ENCODE measurements at regions not wholly inside any gene's neighbourhood (a gene's known extent, or its start where the extent isn't known, plus 50 kb on each side); places are given as distances from the start of the nearest gene placed in this dataset.

DNA sequence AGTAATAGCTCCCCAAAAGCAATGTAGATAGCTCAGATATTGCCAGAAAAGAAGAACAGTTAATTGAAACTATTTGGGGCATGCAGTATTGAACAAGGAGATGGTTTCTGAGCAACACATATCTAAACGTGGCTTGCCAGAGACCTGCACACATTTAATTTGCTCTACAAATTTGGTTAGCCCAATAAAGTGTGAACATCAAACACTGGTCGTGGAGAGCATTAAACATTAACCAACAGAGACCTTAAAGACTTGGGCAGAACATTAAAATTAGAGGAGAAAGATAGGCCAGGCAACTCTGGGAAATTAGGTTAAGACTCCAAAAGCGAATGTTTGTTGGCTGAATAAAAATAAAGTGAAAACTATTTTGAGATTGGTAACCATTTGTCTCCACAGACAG lies 61.6 kb upstream of the ARID5B start:
- H4K20me1 ChIP-seq (ENCODE audit: insufficient read depth, low read length): no peaks in the 10 kb centered on the region
- H3K4me2 ChIP-seq (replicated peaks; ENCODE audit: extremely low read depth, low read length, poor library complexity, severe bottlenecking): no peak overlapping the region
- H3K27ac ChIP-seq (ENCODE audit: low read depth in 1 of 2, low read length in 2 of 2): no peak overlapping the region
- no peaks in the 10 kb centered on the region for H3K9me3 ChIP-seq (replicated peaks in 1 of 2; ENCODE audit: control insufficient read depth in 1 of 2, insufficient read depth in 1 of 2, low read length in 2 of 2)
- H3K4me3 ChIP-seq (replicated peaks in 1 of 3; ENCODE audit: low read depth in 2 of 3, low read length in 3 of 3): no peak overlapping the region
- H2AFZ ChIP-seq (ENCODE audit: insufficient read depth, low read depth, low read length, poor library complexity, severe bottlenecking): no peak overlapping the region
- TF ChIP-seq, protein P1, sequence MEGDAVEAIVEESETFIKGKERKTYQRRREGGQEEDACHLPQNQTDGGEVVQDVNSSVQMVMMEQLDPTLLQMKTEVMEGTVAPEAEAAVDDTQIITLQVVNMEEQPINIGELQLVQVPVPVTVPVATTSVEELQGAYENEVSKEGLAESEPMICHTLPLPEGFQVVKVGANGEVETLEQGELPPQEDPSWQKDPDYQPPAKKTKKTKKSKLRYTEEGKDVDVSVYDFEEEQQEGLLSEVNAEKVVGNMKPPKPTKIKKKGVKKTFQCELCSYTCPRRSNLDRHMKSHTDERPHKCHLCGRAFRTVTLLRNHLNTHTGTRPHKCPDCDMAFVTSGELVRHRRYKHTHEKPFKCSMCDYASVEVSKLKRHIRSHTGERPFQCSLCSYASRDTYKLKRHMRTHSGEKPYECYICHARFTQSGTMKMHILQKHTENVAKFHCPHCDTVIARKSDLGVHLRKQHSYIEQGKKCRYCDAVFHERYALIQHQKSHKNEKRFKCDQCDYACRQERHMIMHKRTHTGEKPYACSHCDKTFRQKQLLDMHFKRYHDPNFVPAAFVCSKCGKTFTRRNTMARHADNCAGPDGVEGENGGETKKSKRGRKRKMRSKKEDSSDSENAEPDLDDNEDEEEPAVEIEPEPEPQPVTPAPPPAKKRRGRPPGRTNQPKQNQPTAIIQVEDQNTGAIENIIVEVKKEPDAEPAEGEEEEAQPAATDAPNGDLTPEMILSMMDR (IDR thresholded peaks at IDR 0.05): no peak
- no peak overlapping the region for H3K27ac Mint-ChIP-seq
- no peak overlapping the region for H3K9ac ChIP-seq (ENCODE audit: insufficient read depth, low read length, poor library complexity, severe bottlenecking)
- H3K36me3 Mint-ChIP-seq: no peaks in the 10 kb centered on the region
- H3K36me3 ChIP-seq (replicated peaks in 1 of 2; ENCODE audit: control insufficient read depth in 1 of 2, insufficient read depth in 2 of 2, low read length in 2 of 2): no peaks in the 10 kb centered on the region
- intact Hi-C loops (cut with micrococcal nuclease): no loop called here
- no peaks in the 10 kb centered on the region for H3K79me2 ChIP-seq (ENCODE audit: insufficient read depth, low read length)
- no peaks in the 10 kb centered on the region for H3K4me1 Mint-ChIP-seq
- no peaks in the 10 kb centered on the region for H3K27me3 ChIP-seq (ENCODE audit: control insufficient read depth in 2 of 2, insufficient read depth in 2 of 2, low read length in 2 of 2)
- peaks cover 0 to 2% (median 0%) of the 10 kb centered on the region in 3 donors for H3K27me3 Mint-ChIP-seq (ENCODE audit: low read depth in 3 of 3)
- no peak overlapping the region for H3K4me3 Mint-ChIP-seq
- WGBS (ENCODE audit: insufficient coverage): no CpG with 5 or more reads among the region's 3 CpGs
- no peak for DNase-seq
- no peaks in the 10 kb centered on the region for H3K9me3 Mint-ChIP-seq
- no peaks in the 10 kb centered on the region for H3K4me1 ChIP-seq (ENCODE audit: control insufficient read depth in 1 of 2, insufficient read depth in 2 of 2, low read length in 2 of 2)

DNA sequence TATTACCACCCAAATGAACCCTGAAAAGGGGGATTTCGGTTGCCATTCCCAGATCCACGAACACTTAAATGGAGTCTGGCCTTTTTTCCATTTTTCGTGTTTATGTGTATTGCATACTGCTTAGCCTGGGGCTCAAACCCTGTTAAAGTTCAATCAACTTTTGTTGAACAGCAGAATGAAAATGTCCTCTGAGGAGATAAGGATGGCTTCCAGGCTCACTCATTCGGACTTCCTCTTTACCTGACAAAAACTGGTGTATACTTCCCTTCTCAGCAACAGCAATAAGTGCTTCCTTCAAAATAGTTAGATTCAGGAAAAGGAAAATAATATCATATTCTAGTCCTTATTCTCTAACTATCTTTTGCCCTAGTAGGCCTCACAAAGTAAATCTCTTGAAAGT lies 61.1 kb upstream of the ARID5B start:
- no peak overlapping the region for H3K27ac ChIP-seq (ENCODE audit: low read depth in 1 of 2, low read length in 2 of 2)
- no peak overlapping the region for H3K4me2 ChIP-seq (replicated peaks; ENCODE audit: extremely low read depth, low read length, poor library complexity, severe bottlenecking)
- Mint-ChIP-seq H3K4me1 (no peaks in the 10 kb centered on the region), H3K9me3 (no peaks in the 10 kb centered on the region), H3K27me3 (ENCODE audit: low read depth in 3 of 3) (peaks cover 0 to 2% (median 0%) of the 10 kb centered on the region in 3 donors), H3K36me3 (no peaks in the 10 kb centered on the region), H3K27ac (no peak overlapping the region), H3K4me3 (no peak overlapping the region)
- DNase-seq: no peak
- no peaks in the 10 kb centered on the region for H3K9me3 ChIP-seq (replicated peaks in 1 of 2; ENCODE audit: control insufficient read depth in 1 of 2, insufficient read depth in 1 of 2, low read length in 2 of 2)
- H3K4me3 ChIP-seq (replicated peaks in 1 of 3; ENCODE audit: low read depth in 2 of 3, low read length in 3 of 3): no peak overlapping the region
- WGBS (ENCODE audit: insufficient coverage): 100% methylated on average over 3 of the region's 4 CpGs
- H3K27me3 ChIP-seq (ENCODE audit: control insufficient read depth in 2 of 2, insufficient read depth in 2 of 2, low read length in 2 of 2): no peaks in the 10 kb centered on the region
- intact Hi-C loops (cut with micrococcal nuclease): no loop called here
- no peaks in the 10 kb centered on the region for H3K36me3 ChIP-seq (replicated peaks in 1 of 2; ENCODE audit: control insufficient read depth in 1 of 2, insufficient read depth in 2 of 2, low read length in 2 of 2)
- H2AFZ ChIP-seq (ENCODE audit: insufficient read depth, low read depth, low read length, poor library complexity, severe bottlenecking): no peak overlapping the region
- H4K20me1 ChIP-seq (ENCODE audit: insufficient read depth, low read length): no peaks in the 10 kb centered on the region
- H3K79me2 ChIP-seq (ENCODE audit: insufficient read depth, low read length): no peaks in the 10 kb centered on the region
- H3K4me1 ChIP-seq (ENCODE audit: control insufficient read depth in 1 of 2, insufficient read depth in 2 of 2, low read length in 2 of 2): no peaks in the 10 kb centered on the region
- H3K9ac ChIP-seq (ENCODE audit: insufficient read depth, low read length, poor library complexity, severe bottlenecking): no peak overlapping the region
- TF ChIP-seq, protein P1 (IDR thresholded peaks at IDR 0.05): no peak
